ENCODE measurements at regions not wholly inside any gene's neighbourhood (a gene's known extent, or its start where the extent isn't known, plus 50 kb on each side); places are given as distances from the start of the nearest gene placed in this dataset.

DNA sequence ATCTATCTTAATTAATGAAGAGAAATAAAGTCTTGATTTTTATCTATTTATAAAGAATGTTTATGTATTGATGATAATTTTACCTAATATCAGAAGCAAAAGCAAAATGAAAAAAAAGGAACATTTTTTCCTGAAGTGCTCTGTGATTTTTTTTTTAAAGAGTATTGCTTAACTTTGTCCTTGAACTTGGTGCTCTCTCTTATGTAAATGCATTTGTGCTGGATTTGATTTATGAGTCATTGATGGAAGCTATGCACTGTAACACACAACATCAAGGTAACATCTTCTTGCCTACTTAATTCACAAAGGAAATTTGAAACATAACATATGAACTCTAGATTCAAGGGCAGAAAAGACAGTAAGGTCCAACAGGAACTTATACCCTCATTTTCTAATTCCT lies 312.9 kb upstream of the CDH19 start:
- TF ChIP-seq EZH2 (IDR thresholded peaks at IDR 0.05) (no peak), EZH2phosphoT487 (IDR thresholded peaks at IDR 0.05) (no peak)
- TF ChIP-seq, protein P1, sequence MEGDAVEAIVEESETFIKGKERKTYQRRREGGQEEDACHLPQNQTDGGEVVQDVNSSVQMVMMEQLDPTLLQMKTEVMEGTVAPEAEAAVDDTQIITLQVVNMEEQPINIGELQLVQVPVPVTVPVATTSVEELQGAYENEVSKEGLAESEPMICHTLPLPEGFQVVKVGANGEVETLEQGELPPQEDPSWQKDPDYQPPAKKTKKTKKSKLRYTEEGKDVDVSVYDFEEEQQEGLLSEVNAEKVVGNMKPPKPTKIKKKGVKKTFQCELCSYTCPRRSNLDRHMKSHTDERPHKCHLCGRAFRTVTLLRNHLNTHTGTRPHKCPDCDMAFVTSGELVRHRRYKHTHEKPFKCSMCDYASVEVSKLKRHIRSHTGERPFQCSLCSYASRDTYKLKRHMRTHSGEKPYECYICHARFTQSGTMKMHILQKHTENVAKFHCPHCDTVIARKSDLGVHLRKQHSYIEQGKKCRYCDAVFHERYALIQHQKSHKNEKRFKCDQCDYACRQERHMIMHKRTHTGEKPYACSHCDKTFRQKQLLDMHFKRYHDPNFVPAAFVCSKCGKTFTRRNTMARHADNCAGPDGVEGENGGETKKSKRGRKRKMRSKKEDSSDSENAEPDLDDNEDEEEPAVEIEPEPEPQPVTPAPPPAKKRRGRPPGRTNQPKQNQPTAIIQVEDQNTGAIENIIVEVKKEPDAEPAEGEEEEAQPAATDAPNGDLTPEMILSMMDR (IDR thresholded peaks at IDR 0.05) = no peak
